Stimulated activated CD4-positive, alpha-beta T cell treated with anti-CD3 and anti-CD28 coated beads, Interleukin-1b, Interleukin-23, amount 100 ng/mL, for 24 hours (primary cell): ENCODE measurements at regions not wholly inside any gene's neighbourhood (a gene's known extent, or its start where the extent isn't known, plus 50 kb on each side); places are given as distances from the start of the nearest gene placed in this dataset.
"Not testable (repeated sequence)": the region's sequence is repeated elsewhere in the genome, so short reads cannot be mapped to it uniquely, and the experiment has no call there.

Source experiments
- DNase-seq, 4 experiments: peaks; one replicate each; pipeline ENCODE4 v3.0.0-alpha.2; 2020; ENCODE audit warnings: low read depth in 4 of 4, low spot score in 1 of 4

DNA sequence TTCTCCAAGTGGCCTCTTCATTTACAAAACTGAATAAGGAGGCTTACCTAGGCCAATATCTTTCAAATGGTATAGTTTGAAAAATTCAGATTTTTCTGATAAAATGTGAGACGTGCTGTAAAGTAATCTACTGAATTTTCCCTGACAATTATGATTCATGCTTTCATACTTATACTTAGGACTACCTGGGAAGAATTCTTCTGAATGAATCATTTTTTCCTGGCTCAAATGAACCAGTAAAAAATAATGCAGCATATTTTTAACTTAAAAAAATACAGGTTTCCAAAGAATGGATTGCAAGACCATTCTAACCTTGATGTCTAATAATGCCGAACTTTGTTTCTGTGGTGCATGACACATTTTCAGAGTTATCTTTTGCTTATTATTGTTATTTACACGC is 375.4 kb downstream of the ZNF674 start:
- DNase-seq: no peak

DNA sequence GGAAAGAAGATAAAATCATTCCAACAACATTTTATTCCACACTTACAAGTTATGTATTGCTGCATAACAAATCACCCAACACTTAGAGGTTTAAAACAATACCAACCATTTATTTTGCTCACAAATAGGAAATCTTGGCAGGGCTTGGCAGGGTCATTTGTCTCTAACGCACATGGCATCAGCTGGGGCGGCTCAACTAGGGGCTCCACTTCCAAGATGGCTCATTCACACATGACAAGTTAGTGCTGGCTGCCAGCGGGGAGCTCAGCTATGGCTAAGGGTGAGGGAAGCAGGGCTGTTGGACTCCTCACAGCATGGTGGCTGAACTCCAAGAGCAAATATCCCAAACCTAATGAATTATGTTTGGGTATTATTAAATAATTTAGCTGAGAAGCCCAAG is 377.0 kb downstream of the ZNF674 start:
- no peak for DNase-seq

DNA sequence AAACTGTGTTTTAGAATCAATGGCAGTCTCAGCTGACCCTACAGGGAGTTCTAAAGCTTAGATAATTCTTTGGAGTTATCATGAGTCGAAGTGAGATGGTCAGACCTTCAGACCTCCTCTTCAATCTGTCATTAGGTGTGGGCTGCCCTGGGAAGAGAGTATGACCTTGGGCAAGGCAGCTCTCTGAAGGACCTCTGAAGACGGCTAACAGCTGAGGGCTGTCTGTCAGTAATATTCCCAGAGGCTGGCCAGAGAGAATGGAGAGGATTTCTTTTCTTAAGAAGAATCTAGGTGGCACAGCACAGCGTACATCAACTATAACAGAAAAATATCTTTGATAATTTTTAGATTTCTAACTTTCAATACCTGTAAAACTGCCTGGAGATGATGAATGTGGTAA is 379.4 kb downstream of the ZNF674 start:
- no peak for DNase-seq

DNA sequence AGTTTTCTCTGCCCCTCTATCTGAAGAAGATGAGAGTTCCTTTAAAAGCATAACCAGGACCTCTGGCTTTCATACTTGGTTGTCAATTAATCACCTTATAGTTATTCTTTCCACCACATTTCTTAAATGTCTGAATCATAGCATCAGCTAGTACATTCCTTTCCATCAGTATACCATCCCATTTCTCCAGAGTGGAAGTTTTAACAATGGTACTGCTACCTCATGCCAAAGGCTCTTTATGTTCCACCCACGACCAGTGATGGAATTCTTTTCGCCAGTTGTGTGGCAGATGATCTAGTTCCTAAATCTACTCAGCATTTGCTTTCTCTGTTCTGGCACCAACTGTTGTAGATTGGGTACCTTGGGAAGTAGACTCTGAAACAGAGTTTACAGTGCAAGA is 379.8 kb downstream of the ZNF674 start:
- no peak for DNase-seq

DNA sequence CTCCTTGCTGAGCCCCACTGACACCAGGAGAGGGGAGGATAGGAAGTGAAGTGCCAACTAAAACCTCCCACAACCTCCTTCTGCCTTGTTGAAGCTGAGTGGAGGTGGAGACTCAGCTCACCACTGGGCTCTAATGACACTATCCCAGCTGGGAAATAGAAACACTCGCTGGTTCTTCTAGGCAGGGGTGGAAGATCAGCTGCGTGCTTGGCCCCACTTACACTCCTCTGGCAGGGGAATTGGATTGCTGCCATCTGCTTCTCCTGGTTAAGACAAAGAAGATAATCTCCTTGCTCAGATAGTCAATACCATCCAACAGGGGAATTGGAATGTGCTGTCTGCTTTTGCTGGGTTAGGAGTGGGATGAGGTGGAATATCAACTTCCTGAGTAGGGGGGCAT is 392.5 kb downstream of the ZNF674 start:
- no peak for DNase-seq

GRCh38 chrX:46151332-46151731 is 393.9 kb downstream of the ZNF674 start:
- DNase-seq: not testable (repeated sequence)

GRCh38 chrX:46144566-46144965 is 400.7 kb downstream of the ZNF674 start:
- DNase-seq: no peak

- no peak for DNase-seq
Observed at GRCh38 chrX:46140272-46140671, 404.9 kb downstream of the ZNF674 start.

DNA sequence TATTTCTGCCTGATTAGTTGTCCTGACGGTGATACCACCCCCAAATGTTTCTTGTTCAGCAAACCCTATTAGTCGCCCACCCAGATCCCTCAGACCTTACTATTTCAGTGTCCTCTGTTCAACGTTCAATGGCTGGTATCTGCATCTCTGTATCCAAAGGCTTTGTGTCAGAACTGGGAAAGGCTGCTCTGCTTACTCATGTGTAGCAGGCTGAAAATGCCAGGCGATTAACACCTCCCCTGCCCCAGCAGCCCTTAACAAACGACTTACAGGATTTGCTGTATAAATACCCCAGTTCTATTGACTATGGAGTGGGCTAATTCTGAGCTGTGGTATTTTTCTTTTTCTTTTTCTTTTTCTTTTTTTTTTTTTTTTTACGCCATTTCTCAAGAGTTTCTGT is 415.0 kb downstream of the ZNF674 start:
- no peak for DNase-seq

- DNase-seq: no peak
Observed at GRCh38 chrX:46125111-46125510, 420.1 kb downstream of the ZNF674 start.

- no peak for DNase-seq
Observed at GRCh38 chrX:46117234-46117633, 428.0 kb downstream of the ZNF674 start.

- not testable (repeated sequence) for DNase-seq
Observed at GRCh38 chrX:46087310-46087709, 457.9 kb downstream of the ZNF674 start.

DNA sequence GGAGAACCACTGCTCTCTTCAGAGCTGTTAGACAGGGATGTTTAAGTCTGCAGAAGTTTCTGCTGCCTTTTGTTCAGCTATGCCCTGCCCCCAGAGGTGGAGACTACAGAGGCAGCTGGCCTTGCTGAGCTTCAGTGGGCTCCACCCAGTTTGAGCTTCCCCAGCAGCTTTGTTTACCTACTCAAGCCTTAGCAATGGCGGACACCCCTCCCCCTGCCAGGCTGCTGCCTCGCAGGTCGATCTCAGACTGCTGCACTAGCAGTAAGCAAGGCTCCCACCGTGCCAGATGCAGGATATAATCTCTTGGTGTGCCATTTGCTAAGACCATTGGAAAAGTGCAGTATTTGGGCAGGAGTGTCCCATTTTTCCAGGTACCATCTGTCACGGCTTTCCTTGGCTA is 465.1 kb downstream of the ZNF674 start:
- not testable (repeated sequence) for DNase-seq

- no peak for DNase-seq
Observed at GRCh38 chrX:46072791-46073190, 472.4 kb downstream of the ZNF674 start.

GRCh38 chrX:46072372-46072771 is 472.8 kb downstream of the ZNF674 start:
- DNase-seq: no peak

GRCh38 chrX:46070421-46070820 is 474.8 kb downstream of the ZNF674 start:
- no peak for DNase-seq

DNA sequence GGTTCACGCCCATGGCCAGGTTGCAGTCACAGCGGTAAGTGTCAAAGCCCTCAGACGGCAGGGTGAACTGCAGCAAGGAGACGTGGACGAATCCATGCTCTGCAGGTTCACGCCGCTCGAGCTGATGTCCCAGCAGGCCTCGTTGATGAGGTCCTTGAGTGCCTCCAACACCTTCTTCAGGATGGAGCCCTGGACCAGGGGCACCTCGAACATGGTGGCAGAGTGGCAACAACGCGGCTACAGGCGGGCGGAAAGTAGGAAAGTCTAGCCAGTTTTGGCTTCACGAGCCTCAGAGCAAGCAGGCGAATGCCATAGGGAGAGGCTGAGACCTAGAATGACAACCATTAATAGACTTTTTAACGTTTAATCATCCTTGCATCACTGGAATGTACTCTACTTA is 485.9 kb downstream of the ZNF674 start:
- DNase-seq: no peak

GRCh38 chrX:46044486-46044885 is 500.7 kb downstream of the ZNF674 start:
- no peak for DNase-seq

GRCh38 chrX:46040001-46040400 is 505.2 kb downstream of the ZNF674 start:
- no peak for DNase-seq

DNA sequence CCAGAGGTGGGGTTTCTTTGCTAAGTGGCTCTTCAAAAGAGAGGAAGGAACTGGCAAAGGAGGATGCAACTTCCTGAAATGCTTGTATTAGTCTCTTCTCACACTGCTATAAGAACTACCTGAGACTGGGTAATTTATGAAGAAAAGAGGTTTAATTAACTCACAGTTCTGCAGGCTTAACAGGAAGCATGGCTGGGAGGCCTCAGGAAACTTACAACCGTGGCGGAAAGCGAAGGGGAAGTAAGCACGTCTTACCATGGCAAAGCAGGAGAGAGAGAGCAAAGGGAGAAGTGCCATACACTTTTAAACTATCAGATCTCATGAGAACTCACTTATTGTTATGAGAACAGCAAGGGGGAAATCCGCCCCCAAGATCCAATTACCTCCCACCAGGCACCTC is 505.7 kb downstream of the ZNF674 start:
- no peak for DNase-seq

GRCh38 chrX:46036508-46036907 is 508.7 kb downstream of the ZNF674 start:
- no peak for DNase-seq

DNA sequence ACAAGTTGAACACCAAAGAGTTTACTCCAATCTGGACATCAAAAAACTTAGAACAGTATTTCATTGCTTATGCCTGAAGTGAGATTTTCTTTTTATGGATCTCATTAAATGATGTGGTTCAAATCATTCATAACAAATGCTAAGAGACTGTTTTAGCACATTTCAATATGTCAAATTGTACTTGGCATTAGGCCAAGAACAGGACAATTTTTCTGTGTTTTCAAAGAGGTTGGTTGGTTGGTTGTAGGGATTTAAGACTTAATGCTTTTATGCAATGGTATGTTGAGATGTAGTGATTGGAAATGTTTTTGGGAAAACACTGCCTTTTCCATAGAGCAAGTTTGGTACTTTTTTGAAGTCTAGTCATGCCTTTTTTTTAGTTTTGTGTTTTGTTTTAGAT is 510.4 kb downstream of the ZNF674 start:
- DNase-seq: no peak

GRCh38 chrX:46029777-46030176 is 515.4 kb downstream of the ZNF674 start:
- DNase-seq: no peak

GRCh38 chrX:46016296-46016695 is 528.9 kb downstream of the ZNF674 start:
- DNase-seq: no peak
